GM12878 (cell line): ENCODE measurements at regions not wholly inside any gene's neighbourhood (a gene's known extent, or its start where the extent isn't known, plus 50 kb on each side); places are given as distances from the start of the nearest gene placed in this dataset.

Source experiments
- ATAC-seq: fragments of 200-7000 bp; cut with Tn5 transposase; 3 replicates; pipeline ENCODE4 v1.9.1; 2020; ENCODE audit warnings: mild to moderate bottlenecking, moderate library complexity
- BruUV-seq: library from RNA; stranded (reverse); fragments of 400-500 nt; replicated peaks from 2 replicates; lab custom pipeline; 2021; lab: Mats Ljungman, UMichigan
- CTCF ChIA-PET: fragments of 300-600 bp; sonication (Branson Sonifier 250); formaldehyde crosslinking; extraction: SDS; loops from one replicate; lab custom pipeline; 2021; ENCODE audit warnings: inconsistent platforms; lab: Yijun Ruan, JAX
- POLR2A ChIA-PET: fragments of 350-600 bp; formaldehyde crosslinking; extraction: SDS; loops from one replicate; lab custom pipeline; 2021; ENCODE audit warnings: inconsistent platforms; lab: Charles Lee
- RAD21 ChIA-PET: fragments of 300-600 bp; sonication (Branson Sonifier 250); formaldehyde crosslinking; loops from one replicate; lab custom pipeline; 2023; ENCODE audit warnings: antibody characterized with exemption; ENCODE audit not compliant: unreplicated experiment; lab: Charles Lee
- SMC1A ChIA-PET: fragments of 300-600 bp; sonication (Branson Sonifier 250); formaldehyde crosslinking; loops from one replicate; lab custom pipeline; 2023; ENCODE audit not compliant: unreplicated experiment, uncharacterized antibody; lab: Charles Lee
- DNase-seq: peaks from one replicate; pipeline ENCODE4 v3.0.0-alpha.2; 2011; ENCODE audit warnings: low read depth, low spot score
- FAIRE-seq: peaks from 3 replicates; lab custom pipeline; 2011; peaks lifted over from hg19 to GRCh38; lab: Jason Lieb, UNC
- H2AFZ ChIP-seq: 2 replicates; pipeline ENCODE4 v1.6.0; 2011; ENCODE audit warnings: low read depth, low read length, control low read depth; ENCODE audit not compliant: control insufficient read depth
- H3K27ac ChIP-seq: 2 replicates; pipeline ENCODE4 v1.5.1; 2011; ENCODE audit warnings: control low read depth; ENCODE audit not compliant: control insufficient read depth, insufficient read depth
- H3K27me3 ChIP-seq, 2 experiments: replicated peaks in 1 of 2; 2 replicates each; pipeline versions ENCODE4 v1.6.0 to v1.6.1; 2011; ENCODE audit warnings: low read length in 1 of 2; ENCODE audit not compliant: control insufficient read depth in 2 of 2, insufficient read depth in 2 of 2
- H3K36me3 ChIP-seq, 2 experiments: 2 replicates each; pipeline ENCODE4 v1.5.1; 2011; ENCODE audit warnings: low read length in 1 of 2; ENCODE audit not compliant: control insufficient read depth in 2 of 2, insufficient read depth in 2 of 2
- H3K4me1 ChIP-seq: 2 replicates; pipeline ENCODE4 v1.6.1; 2011; ENCODE audit warnings: mild to moderate bottlenecking, low read length, moderate library complexity, mixed read lengths; ENCODE audit not compliant: control insufficient read depth, insufficient read depth
- H3K4me2 ChIP-seq: 2 replicates; pipeline ENCODE4 v1.6.0; 2011; ENCODE audit warnings: control low read depth; ENCODE audit not compliant: control insufficient read depth, insufficient read depth
- H3K4me3 ChIP-seq: fragments of 200-600 bp; sonication (generic); 2 replicates; pipeline ENCODE4 v1.5.1; 2016
- H3K79me2 ChIP-seq: 2 replicates; pipeline ENCODE4 v1.6.0; 2011; ENCODE audit warnings: low read length; ENCODE audit not compliant: control insufficient read depth, insufficient read depth
- H3K9ac ChIP-seq: 2 replicates; pipeline ENCODE4 v1.8.0; 2011; ENCODE audit warnings: low read length, control low read depth, mixed read lengths; ENCODE audit not compliant: control insufficient read depth, insufficient read depth
- H3K9me3 ChIP-seq: replicated peaks from 3 replicates; pipeline ENCODE4 v1.5.1; 2011; ENCODE audit warnings: mild to moderate bottlenecking, low read length; ENCODE audit not compliant: control insufficient read depth, insufficient read depth
- H4K20me1 ChIP-seq: 2 replicates; pipeline ENCODE4 v1.6.0; 2011; ENCODE audit not compliant: control insufficient read depth, insufficient read depth
- FOXK2 ChIP-seq: fragments of 450-650 bp; IDR thresholded peaks from 2 replicates; pipeline ENCODE4 v1.6.1; 2017; ENCODE audit warnings: mild to moderate bottlenecking, moderate library complexity
- IKZF2 ChIP-seq, 2 experiments: fragments of 450-650 bp; IDR thresholded peaks; 2 replicates each; pipeline ENCODE4 v1.6.1; 2017; ENCODE audit warnings: mild to moderate bottlenecking in 2 of 2, moderate library complexity in 2 of 2
- MYB ChIP-seq: fragments of 150-350 bp; IDR thresholded peaks from 2 replicates; pipeline ENCODE4 v1.6.1; 2014; ENCODE audit warnings: mild to moderate bottlenecking, low read depth, low read length, borderline replicate concordance
- NFIC ChIP-seq: IDR thresholded peaks from 2 replicates; pipeline ENCODE4 v1.6.1; 2012; ENCODE audit warnings: low read depth, mild to moderate bottlenecking, inconsistent platforms, low read length, moderate library complexity
- PML ChIP-seq: IDR thresholded peaks from 2 replicates; pipeline ENCODE4 v1.6.1; 2012; ENCODE audit warnings: low read length, inconsistent platforms
- SIX5 ChIP-seq: IDR thresholded peaks from 2 replicates; pipeline ENCODE4 v1.6.1; 2011; ENCODE audit warnings: mild to moderate bottlenecking, low read depth, low read length, moderate library complexity; ENCODE audit not compliant: severe bottlenecking
- SRF ChIP-seq, 2 experiments: IDR thresholded peaks; 2 replicates each; pipeline ENCODE4 v1.6.1; 2011; ENCODE audit warnings: low read depth in 2 of 2, low read length in 2 of 2, mild to moderate bottlenecking in 1 of 2, moderate library complexity in 1 of 2
- SUPT20H ChIP-seq: IDR thresholded peaks from 2 replicates; pipeline ENCODE4 v1.6.1; 2011; ENCODE audit warnings: low read depth, mild to moderate bottlenecking, low read length, moderate library complexity, borderline replicate concordance; ENCODE audit not compliant: control insufficient read depth
- TCF3 ChIP-seq: IDR thresholded peaks from 2 replicates; pipeline ENCODE4 v1.6.1; 2012; ENCODE audit warnings: low read depth, mild to moderate bottlenecking, low read length, borderline replicate concordance; ENCODE audit not compliant: insufficient read depth
- ZNF687 ChIP-seq: fragments of 450-650 bp; IDR thresholded peaks from 2 replicates; pipeline ENCODE4 v1.6.1; 2017; ENCODE audit warnings: mild to moderate bottlenecking, moderate library complexity
- WGBS: methylation state at CpG from one replicate; pipeline ENCODE4 v1.1.6; 2016; ENCODE audit warnings: low lambda C conversion rate; ENCODE audit not compliant: insufficient replicate concordance, insufficient coverage; ENCODE audit errors: missing lambda C conversion rate; 5-methylcytosine and 5-hydroxymethylcytosine counted together
- in situ Hi-C: fragments of 300-500 bp; cut with MboI; formaldehyde crosslinking; loops from 9 replicates; pipeline ENCODE4 v1.14.3; 2018; ENCODE audit warnings: mixed read lengths
- intact Hi-C: fragments of 100-400 bp; cut with micrococcal nuclease; formaldehyde crosslinking; loops from one replicate; pipeline ENCODE4 v1.14.2; 2022; ENCODE audit not compliant: unreplicated experiment
- TF ChIP-seq, protein P1 (sequence below): fragments of 450-650 bp; formaldehyde crosslinking; IDR thresholded peaks from 2 replicates; pipeline ENCODE4 v1.4.0; 2022; ENCODE audit warnings: mild to moderate bottlenecking, moderate library complexity
- TF ChIP-seq, protein P2 (sequence below): fragments of 450-650 bp; IDR thresholded peaks from 2 replicates; pipeline ENCODE4 v1.6.1; 2016; ENCODE audit warnings: mild to moderate bottlenecking

DNA sequence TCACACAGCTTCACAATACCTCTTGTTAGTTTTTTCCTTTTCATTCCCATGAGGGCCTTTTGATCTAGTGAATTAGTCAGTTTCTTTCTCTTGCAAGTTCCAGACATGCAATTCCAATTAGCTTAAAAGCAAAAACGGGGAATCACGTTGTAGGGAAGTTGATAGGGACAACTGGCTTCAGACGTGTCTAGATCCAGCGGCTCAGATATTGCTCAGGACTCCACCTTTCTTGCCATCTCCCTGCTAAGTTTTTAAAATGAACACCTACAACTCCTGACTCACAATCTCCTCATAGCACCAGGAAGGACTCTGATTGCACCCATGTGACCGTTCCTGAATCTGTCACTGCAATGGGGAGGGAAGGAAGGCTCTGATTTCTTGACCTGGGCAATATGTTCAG, 63.8 kb upstream of the ARHGAP29 start:
- no peak overlapping the region for H3K4me2 ChIP-seq
- ChIA-PET SMC1A (interaction anchor here (0.8 kb wide), 1 partner anchor 32 kb away, joined by 3 read pairs; no protein-coding TSS in a partner anchor), CTCF (interaction anchor here (0.6 kb wide), 1 partner anchor 14 kb away, joined by 3 read pairs; no protein-coding TSS in a partner anchor), POLR2A (no interaction called here), RAD21 (no interaction called here)
- DNase-seq, result no peak
- in situ Hi-C loops (no loop called here), intact Hi-C loops (no loop called here)
- TF ChIP-seq SIX5 (no peak), TCF3 (no peak), PML (no peak), FOXK2 (no peak), ZNF687 (no peak), SRF (IDR thresholded peaks at IDR 0.05; ENCODE audit: low read depth in 2 of 2, low read length in 2 of 2) (no peak), IKZF2 (IDR thresholded peaks at IDR 0.05) (no peak), MYB (no peak), SUPT20H (no peak), NFIC (no peak)
- TF ChIP-seq, protein P1, sequence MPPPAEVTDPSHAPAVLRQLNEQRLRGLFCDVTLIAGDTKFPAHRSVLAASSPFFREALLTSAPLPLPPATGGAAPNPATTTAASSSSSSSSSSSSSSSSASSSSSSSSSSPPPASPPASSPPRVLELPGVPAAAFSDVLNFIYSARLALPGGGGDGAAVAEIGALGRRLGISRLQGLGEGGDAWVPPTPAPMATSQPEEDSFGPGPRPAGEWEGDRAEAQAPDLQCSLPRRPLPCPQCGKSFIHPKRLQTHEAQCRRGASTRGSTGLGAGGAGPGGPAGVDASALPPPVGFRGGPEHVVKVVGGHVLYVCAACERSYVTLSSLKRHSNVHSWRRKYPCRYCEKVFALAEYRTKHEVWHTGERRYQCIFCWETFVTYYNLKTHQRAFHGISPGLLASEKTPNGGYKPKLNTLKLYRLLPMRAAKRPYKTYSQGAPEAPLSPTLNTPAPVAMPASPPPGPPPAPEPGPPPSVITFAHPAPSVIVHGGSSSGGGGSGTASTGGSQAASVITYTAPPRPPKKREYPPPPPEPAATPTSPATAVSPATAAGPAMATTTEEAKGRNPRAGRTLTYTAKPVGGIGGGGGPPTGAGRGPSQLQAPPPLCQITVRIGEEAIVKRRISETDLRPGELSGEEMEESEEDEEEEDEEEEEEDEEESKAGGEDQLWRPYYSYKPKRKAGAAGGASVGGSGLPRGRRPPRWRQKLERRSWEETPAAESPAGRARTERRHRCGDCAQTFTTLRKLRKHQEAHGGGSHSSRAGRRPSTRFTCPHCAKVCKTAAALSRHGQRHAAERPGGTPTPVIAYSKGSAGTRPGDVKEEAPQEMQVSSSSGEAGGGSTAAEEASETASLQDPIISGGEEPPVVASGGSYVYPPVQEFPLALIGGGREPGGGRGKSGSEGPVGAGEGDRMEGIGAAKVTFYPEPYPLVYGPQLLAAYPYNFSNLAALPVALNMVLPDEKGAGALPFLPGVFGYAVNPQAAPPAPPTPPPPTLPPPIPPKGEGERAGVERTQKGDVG, result no peak
- TF ChIP-seq, protein P2, sequence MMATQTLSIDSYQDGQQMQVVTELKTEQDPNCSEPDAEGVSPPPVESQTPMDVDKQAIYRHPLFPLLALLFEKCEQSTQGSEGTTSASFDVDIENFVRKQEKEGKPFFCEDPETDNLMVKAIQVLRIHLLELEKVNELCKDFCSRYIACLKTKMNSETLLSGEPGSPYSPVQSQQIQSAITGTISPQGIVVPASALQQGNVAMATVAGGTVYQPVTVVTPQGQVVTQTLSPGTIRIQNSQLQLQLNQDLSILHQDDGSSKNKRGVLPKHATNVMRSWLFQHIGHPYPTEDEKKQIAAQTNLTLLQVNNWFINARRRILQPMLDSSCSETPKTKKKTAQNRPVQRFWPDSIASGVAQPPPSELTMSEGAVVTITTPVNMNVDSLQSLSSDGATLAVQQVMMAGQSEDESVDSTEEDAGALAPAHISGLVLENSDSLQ, result no peak
- no peaks in the 10 kb centered on the region for H3K79me2 ChIP-seq
- H3K36me3 ChIP-seq, result no peaks in the 10 kb centered on the region
- no peak overlapping the region for H2AFZ ChIP-seq
- H3K9ac ChIP-seq, result no peak overlapping the region
- no peaks in the 10 kb centered on the region; a peak in 2 of 4 replicates for H3K27me3 ChIP-seq
- ATAC-seq, result no peak
- no peaks in the 10 kb centered on the region for H3K4me1 ChIP-seq
- 36% methylated on average over 5 of the region's 5 CpGs for WGBS
- no peaks in the 10 kb centered on the region for H3K9me3 ChIP-seq
- FAIRE-seq, result no peak
- no peak overlapping the region for H3K27ac ChIP-seq
- no peak overlapping the region for H3K4me3 ChIP-seq
- no TSS peak for BruUV-seq
- no peaks in the 10 kb centered on the region for H4K20me1 ChIP-seq
